Panc1 (cell line): ENCODE measurements at regions not wholly inside any gene's neighbourhood (a gene's known extent, or its start where the extent isn't known, plus 50 kb on each side); places are given as distances from the start of the nearest gene placed in this dataset.

ENCODE experiments used
- CTCF ChIP-seq: fragments of 450-650 bp; IDR thresholded peaks from 2 replicates; pipeline ENCODE4 v1.5.1; 2017; ENCODE audit warnings: mild to moderate bottlenecking
- POLR2AphosphoS5 ChIP-seq: IDR thresholded peaks from 2 replicates; pipeline ENCODE4 v1.6.1; 2012; ENCODE audit warnings: mild to moderate bottlenecking, low read depth, low read length, moderate library complexity
- SIN3A ChIP-seq: IDR thresholded peaks from 2 replicates; pipeline ENCODE4 v1.6.1; 2012; ENCODE audit warnings: low read depth, mild to moderate bottlenecking, low read length, moderate library complexity, borderline replicate concordance; ENCODE audit not compliant: insufficient read depth
- TCF7L2 ChIP-seq: IDR thresholded peaks from 2 replicates; pipeline ENCODE4 v1.6.1; 2011; ENCODE audit warnings: mild to moderate bottlenecking, low read depth, low read length, inconsistent platforms

GRCh38 chr13:99125326-99125915 is 75.2 kb upstream of the UBAC2 start:
- TF ChIP-seq CTCF = no peak
- no peak for TF ChIP-seq TCF7L2
- no peak for TF ChIP-seq POLR2AphosphoS5
- TF ChIP-seq SIN3A = no peak
